ENCODE measurements at regions not wholly inside any gene's neighbourhood (a gene's known extent, or its start where the extent isn't known, plus 50 kb on each side); places are given as distances from the start of the nearest gene placed in this dataset.

GRCh38 chr1:193856261-193856660 lies 669.8 kb upstream of the B3GALT2 start:
- TF ChIP-seq CTCF (IDR thresholded peaks at IDR 0.05) (no peak), EP300 (IDR thresholded peaks at IDR 0.05) (no peak), POLR2A (IDR thresholded peaks at IDR 0.05) (no peak)
- WGBS, 2 donors, result 46 to 50% methylated on average over 6 of the region's 6 CpGs
- Histone ChIP-seq H3K27ac (no peak overlapping the region), H3K36me3 (no peaks in the 10 kb centered on the region), H3K4me3 (no peak overlapping the region), H3K27me3 (no peaks in the 10 kb centered on the region), H3K9me3 (no peaks in the 10 kb centered on the region), H3K4me1 (no peaks in the 10 kb centered on the region)
- DNase-seq (ENCODE audit: low spot score in 2 of 2), result no peak

- H3K4me1 ChIP-seq, result no peaks in the 10 kb centered on the region
- no peaks in the 10 kb centered on the region for H3K36me3 ChIP-seq
- no peak overlapping the region for H3K4me3 ChIP-seq
- no peak for DNase-seq (ENCODE audit: low spot score in 2 of 2)
- H3K9me3 ChIP-seq, result no peaks in the 10 kb centered on the region
- TF ChIP-seq EP300 (IDR thresholded peaks at IDR 0.05) (no peak), CTCF (IDR thresholded peaks at IDR 0.05) (no peak), POLR2A (IDR thresholded peaks at IDR 0.05) (no peak)
- whole genome bisulfite sequencing, 2 donors, result 49 to 68% methylated on average over 2 of the region's 2 CpGs
- no peaks in the 10 kb centered on the region for H3K27me3 ChIP-seq
- H3K27ac ChIP-seq, result no peak overlapping the region
Observed at GRCh38 chr1:193850745-193851144, 664.3 kb upstream of the B3GALT2 start.

GRCh38 chr1:193846876-193847604 lies 660.6 kb upstream of the B3GALT2 start:
- Histone ChIP-seq H3K9me3 (no peaks in the 10 kb centered on the region), H3K4me1 (no peaks in the 10 kb centered on the region), H3K27me3 (no peaks in the 10 kb centered on the region), H3K27ac (no peak overlapping the region), H3K36me3 (no peaks in the 10 kb centered on the region), H3K4me3 (no peak overlapping the region)
- 28 to 42% methylated on average over 2 of the region's 2 CpGs for WGBS, 2 donors
- TF ChIP-seq EP300 (IDR thresholded peaks at IDR 0.05) (no peak), POLR2A (IDR thresholded peaks at IDR 0.05) (no peak)
- no peak for DNase-seq (ENCODE audit: low spot score in 2 of 2)

- Histone ChIP-seq H3K36me3 (no peaks in the 10 kb centered on the region), H3K27me3 (no peaks in the 10 kb centered on the region), H3K27ac (no peak overlapping the region), H3K9me3 (no peaks in the 10 kb centered on the region), H3K4me1 (no peaks in the 10 kb centered on the region), H3K4me3 (no peak overlapping the region)
- no peak for DNase-seq (ENCODE audit: low spot score in 2 of 2)
- TF ChIP-seq POLR2A (IDR thresholded peaks at IDR 0.05) (no peak), EP300 (IDR thresholded peaks at IDR 0.05) (no peak), CTCF (IDR thresholded peaks at IDR 0.05) (no peak)
- WGBS, 2 donors, result 80 to 96% methylated on average over 3 of the region's 3 CpGs
Observed at GRCh38 chr1:193846411-193846810, 660.0 kb upstream of the B3GALT2 start.

- Histone ChIP-seq H3K36me3 (no peaks in the 10 kb centered on the region), H3K4me1 (no peaks in the 10 kb centered on the region), H3K27me3 (no peaks in the 10 kb centered on the region), H3K4me3 (no peak overlapping the region), H3K27ac (no peak overlapping the region), H3K9me3 (no peaks in the 10 kb centered on the region)
- 62 to 74% methylated on average over 2 of the region's 2 CpGs for WGBS, 2 donors
- no peak for TF ChIP-seq CTCF (IDR thresholded peaks at IDR 0.05)
- TF ChIP-seq EP300 (IDR thresholded peaks at IDR 0.05), result no peak
- no peak for DNase-seq (ENCODE audit: low spot score in 2 of 2)
Observed at GRCh38 chr1:193841857-193842256, 655.4 kb upstream of the B3GALT2 start.
